Gastrocnemius medialis (tissue), 4 donors: ENCODE measurements at regions not wholly inside any gene's neighbourhood (a gene's known extent, or its start where the extent isn't known, plus 50 kb on each side); places are given as distances from the start of the nearest gene placed in this dataset.

Experiments
- CTCF ChIP-seq, 5 experiments: fragments of 450-650 bp in 3 of 5; fragments of 200-600 bp in 2 of 5; sonication (generic) in 2 of 5; IDR thresholded peaks in 4 of 5; conservative IDR thresholded peaks in 1 of 5; 1 replicate in 4 of 5; 2 replicates in 1 of 5; pipeline ENCODE4 v1.5.1; 2016 to 2019; ENCODE audit warnings: antibody characterized with exemption in 5 of 5, mild to moderate bottlenecking in 3 of 5, moderate library complexity in 3 of 5
- POLR2A ChIP-seq, 2 donors: fragments of 450-650 bp; IDR thresholded peaks; one replicate each; pipeline ENCODE4 v1.6.1; 2017; ENCODE audit warnings: antibody characterized with exemption in 2 of 2, mild to moderate bottlenecking in 2 of 2, moderate library complexity in 2 of 2

DNA sequence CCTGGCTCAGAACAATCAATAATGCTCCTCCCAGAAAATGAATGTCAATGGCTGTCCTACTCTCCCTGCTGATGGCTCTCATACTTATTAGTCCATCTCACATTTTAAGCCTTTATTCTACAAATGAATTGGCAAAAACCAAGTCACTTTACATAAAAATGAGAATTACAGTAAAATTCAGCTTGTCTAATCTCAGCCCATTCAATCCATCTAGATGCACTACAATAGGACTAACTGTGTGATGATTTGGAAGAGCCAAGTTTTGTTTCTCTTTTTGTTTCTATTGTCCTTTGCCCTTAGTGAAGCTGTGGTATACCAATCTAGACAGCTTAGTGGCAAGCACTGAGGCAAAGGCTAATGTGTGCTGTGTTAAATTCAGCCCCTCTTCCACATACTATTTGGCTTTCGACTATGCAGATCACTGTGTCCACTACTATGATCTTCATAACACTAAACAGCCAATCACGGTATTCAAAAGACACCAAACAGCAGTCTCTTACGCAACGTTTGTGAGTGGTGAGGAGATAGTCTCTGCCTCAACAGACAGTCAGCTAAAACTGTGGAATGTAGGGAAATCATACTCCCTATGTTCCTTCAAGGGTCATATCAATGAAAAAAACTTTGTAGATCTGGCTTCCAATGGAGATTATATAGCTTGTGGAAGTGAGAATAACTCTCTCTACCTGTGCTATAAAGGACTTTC is 140.8 kb upstream of the ZNF462 start:
- TF ChIP-seq POLR2A (IDR thresholded peaks at IDR 0.05) (no peak), CTCF (IDR thresholded peaks at IDR 0.05 in 4 of 5, conservative IDR thresholded peaks at IDR 0.05 in 1 of 5) (no peak)
